ENCODE measurements at regions not wholly inside any gene's neighbourhood (a gene's known extent, or its start where the extent isn't known, plus 50 kb on each side); places are given as distances from the start of the nearest gene placed in this dataset.

DNA sequence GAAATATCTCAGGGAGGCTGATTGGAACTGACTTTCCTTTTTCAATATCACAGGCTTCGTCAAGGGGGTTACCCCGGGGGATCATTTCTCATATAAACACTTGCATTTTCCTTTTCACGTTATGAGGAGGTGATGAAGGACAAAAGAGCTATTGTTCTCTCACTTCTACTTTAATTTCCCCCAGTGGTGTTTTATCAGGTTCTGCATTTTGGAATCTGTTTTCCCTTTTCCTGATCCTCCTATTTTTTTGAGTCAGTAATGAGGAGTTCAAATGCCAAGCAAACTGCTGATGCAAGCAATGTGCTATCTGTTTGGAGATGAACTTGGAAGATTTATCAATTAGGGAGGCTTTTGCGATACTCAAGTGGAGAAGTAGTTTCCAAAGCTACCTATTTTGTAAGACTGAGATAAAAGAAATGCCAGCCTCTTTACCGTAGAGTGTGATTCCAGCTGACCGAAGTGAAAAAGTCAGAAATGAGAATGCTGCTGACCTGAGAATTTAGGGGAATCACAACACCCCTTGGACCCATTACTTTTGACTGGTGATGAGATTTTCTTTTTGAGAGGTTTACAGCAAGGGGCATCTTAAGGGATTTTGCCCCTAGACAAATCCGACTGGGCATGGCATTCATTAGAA, 556.0 kb downstream of the RNF144A start:
- TF ChIP-seq TAF1 (IDR thresholded peaks at IDR 0.05; ENCODE audit: low read depth) (no peak), EZH2 (IDR thresholded peaks at IDR 0.05; ENCODE audit: borderline replicate concordance, insufficient read depth, low read length, poor library complexity, severe bottlenecking) (no peak), EP300 (conservative IDR thresholded peaks at IDR 0.05; ENCODE audit: poor library complexity, severe bottlenecking) (no peak), CTCF (IDR thresholded peaks at IDR 0.05; ENCODE audit: poor library complexity, severe bottlenecking) (no peak), POLR2AphosphoS5 (IDR thresholded peaks at IDR 0.05) (no peak), MXI1 (conservative IDR thresholded peaks at IDR 0.05; ENCODE audit: poor library complexity, severe bottlenecking) (no peak)
- Histone ChIP-seq H3K9me3 (ENCODE audit: low read length) (no peaks in the 10 kb centered on the region), H3K79me2 (replicated peaks; ENCODE audit: insufficient read depth, low read length) (no peaks in the 10 kb centered on the region), H3K9ac (ENCODE audit: low read length) (no peak overlapping the region), H3K27ac (ENCODE audit: low read length) (no peak overlapping the region), H3K4me3 (ENCODE audit: low read length) (no peak overlapping the region), H4K20me1 (ENCODE audit: insufficient read depth) (no peaks in the 10 kb centered on the region), H3K9me2 (ENCODE audit: insufficient read depth, low read length) (no peaks in the 10 kb centered on the region), H3F3A (ENCODE audit: insufficient read depth, low read length, poor library complexity, severe bottlenecking) (no peaks in the 10 kb centered on the region), H3K27me3 (ENCODE audit: insufficient read depth, low read depth, low read length) (no peaks in the 10 kb centered on the region), H2AFZ (ENCODE audit: low read depth, low read length) (no peak overlapping the region), H3K36me3 (ENCODE audit: insufficient read depth, low read length) (no peaks in the 10 kb centered on the region), H3K4me2 (ENCODE audit: low read length) (no peak overlapping the region)

DNA sequence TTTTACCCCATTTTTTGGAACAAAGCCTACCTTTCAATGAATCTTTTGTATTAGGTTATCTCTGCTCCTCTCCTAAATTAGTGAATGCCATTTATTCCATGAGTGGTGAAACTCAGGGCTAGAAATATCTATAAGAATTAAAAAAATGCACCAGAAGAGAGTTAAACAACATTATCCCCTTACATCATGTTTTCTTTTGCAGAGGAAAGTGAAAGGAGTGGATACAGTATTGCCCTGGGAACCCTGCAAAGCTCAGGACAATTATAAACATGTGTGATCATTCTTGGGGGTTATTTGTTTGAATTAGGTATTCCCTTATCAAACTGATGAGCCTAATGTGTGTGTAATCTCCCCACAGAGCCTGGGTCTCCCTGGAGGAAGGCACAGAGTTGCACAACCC, 559.2 kb downstream of the RNF144A start:
- no peaks in the 10 kb centered on the region for H3K36me3 ChIP-seq (ENCODE audit: insufficient read depth, low read length)
- no peaks in the 10 kb centered on the region for H3K9me3 ChIP-seq (ENCODE audit: low read length)
- H3K4me2 ChIP-seq (ENCODE audit: low read length), result no peak overlapping the region
- no peak overlapping the region for H3K4me3 ChIP-seq (ENCODE audit: low read length)
- no peaks in the 10 kb centered on the region for H3K27me3 ChIP-seq (ENCODE audit: insufficient read depth, low read depth, low read length)
- H3K9ac ChIP-seq (ENCODE audit: low read length), result no peak overlapping the region
- H3K9me2 ChIP-seq (ENCODE audit: insufficient read depth, low read length), result no peaks in the 10 kb centered on the region
- H3K27ac ChIP-seq (ENCODE audit: low read length), result no peak overlapping the region
- TF ChIP-seq REST (IDR thresholded peaks at IDR 0.05; ENCODE audit: borderline replicate concordance), result no peak
- TF ChIP-seq EP300 (conservative IDR thresholded peaks at IDR 0.05; ENCODE audit: poor library complexity, severe bottlenecking), result no peak
- no peak for TF ChIP-seq TAF1 (IDR thresholded peaks at IDR 0.05; ENCODE audit: low read depth)
- no peak for TF ChIP-seq MXI1 (conservative IDR thresholded peaks at IDR 0.05; ENCODE audit: poor library complexity, severe bottlenecking)
- no peak for TF ChIP-seq SMC3 (conservative IDR thresholded peaks at IDR 0.05; ENCODE audit: poor library complexity)
- TF ChIP-seq CTCF (IDR thresholded peaks at IDR 0.05; ENCODE audit: poor library complexity, severe bottlenecking), result no peak
- TF ChIP-seq RAD21 (conservative IDR thresholded peaks at IDR 0.05), result no peak
- no peak for TF ChIP-seq EZH2 (IDR thresholded peaks at IDR 0.05; ENCODE audit: borderline replicate concordance, insufficient read depth, low read length, poor library complexity, severe bottlenecking)
- no peak for TF ChIP-seq POLR2AphosphoS5 (IDR thresholded peaks at IDR 0.05)
- H4K20me1 ChIP-seq (ENCODE audit: insufficient read depth), result no peaks in the 10 kb centered on the region
- no peak overlapping the region for H2AFZ ChIP-seq (ENCODE audit: low read depth, low read length)
- no peaks in the 10 kb centered on the region for H3K79me2 ChIP-seq (replicated peaks; ENCODE audit: insufficient read depth, low read length)
- no peaks in the 10 kb centered on the region for H3F3A ChIP-seq (ENCODE audit: insufficient read depth, low read length, poor library complexity, severe bottlenecking)

All from neural cell (in vitro differentiated cells).